MCF 10A (cell line): ENCODE measurements at regions not wholly inside any gene's neighbourhood (a gene's known extent, or its start where the extent isn't known, plus 50 kb on each side); places are given as distances from the start of the nearest gene placed in this dataset.
A peak's percentile ranks its signal among the peaks of the same experiment; 100 is the strongest.

Experiments
- BruUV-seq: library from RNA; stranded (reverse); fragments of 400-500 nt; replicated peaks from 2 replicates; lab custom pipeline; 2021; lab: Mats Ljungman, UMichigan
- CTCF ChIA-PET: fragments of 300-600 bp; sonication (Branson Sonifier 250); formaldehyde crosslinking; extraction: SDS; loops from one replicate; lab custom pipeline; 2021; ENCODE audit warnings: antibody characterized with exemption, inconsistent platforms; lab: Yijun Ruan, JAX
- POLR2A ChIA-PET: fragments of 300-600, 350-650 bp; sonication (Branson Sonifier 250); formaldehyde crosslinking; extraction: SDS; loops from one replicate; lab custom pipeline; 2020; ENCODE audit warnings: antibody characterized with exemption, inconsistent platforms; lab: Yijun Ruan, JAX
- DNase-seq: peaks from one replicate; pipeline ENCODE4 v3.0.0-alpha.2; 2018; ENCODE audit not compliant: unreplicated experiment
- H3K27ac Mint-ChIP-seq: one replicate; pipeline ENCODE4 v1.8.0; 2022; ENCODE audit warnings: mild to moderate bottlenecking, low read depth, mixed read lengths; ENCODE audit not compliant: unreplicated experiment
- H3K27me3 Mint-ChIP-seq: one replicate; pipeline ENCODE4 v1.8.0; 2022; ENCODE audit warnings: mixed read lengths; ENCODE audit not compliant: insufficient read depth, unreplicated experiment
- H3K36me3 Mint-ChIP-seq: one replicate; pipeline ENCODE4 v1.8.0; 2022; ENCODE audit warnings: mild to moderate bottlenecking, moderate library complexity, mixed read lengths; ENCODE audit not compliant: insufficient read depth, unreplicated experiment
- H3K4me1 Mint-ChIP-seq: one replicate; pipeline ENCODE4 v1.8.0; 2022; ENCODE audit warnings: mixed read lengths; ENCODE audit not compliant: insufficient read depth, unreplicated experiment
- H3K4me3 Mint-ChIP-seq: one replicate; pipeline ENCODE4 v1.8.0; 2022; ENCODE audit warnings: mild to moderate bottlenecking, moderate library complexity, mixed read lengths; ENCODE audit not compliant: unreplicated experiment
- H3K9me3 Mint-ChIP-seq: one replicate; pipeline ENCODE4 v1.8.0; 2022; ENCODE audit warnings: mixed read lengths; ENCODE audit not compliant: unreplicated experiment
- intact Hi-C: fragments of 100-400 bp; cut with micrococcal nuclease; formaldehyde crosslinking; loops from 2 replicates; pipeline ENCODE4 v1.14.1; 2022
- TF ChIP-seq, protein P1 (sequence below): fragments of 200-600 bp; IDR thresholded peaks from one replicate; pipeline ENCODE4 v1.8.0; 2022; ENCODE audit warnings: antibody characterized with exemption, mild to moderate bottlenecking; ENCODE audit not compliant: unreplicated experiment

DNA sequence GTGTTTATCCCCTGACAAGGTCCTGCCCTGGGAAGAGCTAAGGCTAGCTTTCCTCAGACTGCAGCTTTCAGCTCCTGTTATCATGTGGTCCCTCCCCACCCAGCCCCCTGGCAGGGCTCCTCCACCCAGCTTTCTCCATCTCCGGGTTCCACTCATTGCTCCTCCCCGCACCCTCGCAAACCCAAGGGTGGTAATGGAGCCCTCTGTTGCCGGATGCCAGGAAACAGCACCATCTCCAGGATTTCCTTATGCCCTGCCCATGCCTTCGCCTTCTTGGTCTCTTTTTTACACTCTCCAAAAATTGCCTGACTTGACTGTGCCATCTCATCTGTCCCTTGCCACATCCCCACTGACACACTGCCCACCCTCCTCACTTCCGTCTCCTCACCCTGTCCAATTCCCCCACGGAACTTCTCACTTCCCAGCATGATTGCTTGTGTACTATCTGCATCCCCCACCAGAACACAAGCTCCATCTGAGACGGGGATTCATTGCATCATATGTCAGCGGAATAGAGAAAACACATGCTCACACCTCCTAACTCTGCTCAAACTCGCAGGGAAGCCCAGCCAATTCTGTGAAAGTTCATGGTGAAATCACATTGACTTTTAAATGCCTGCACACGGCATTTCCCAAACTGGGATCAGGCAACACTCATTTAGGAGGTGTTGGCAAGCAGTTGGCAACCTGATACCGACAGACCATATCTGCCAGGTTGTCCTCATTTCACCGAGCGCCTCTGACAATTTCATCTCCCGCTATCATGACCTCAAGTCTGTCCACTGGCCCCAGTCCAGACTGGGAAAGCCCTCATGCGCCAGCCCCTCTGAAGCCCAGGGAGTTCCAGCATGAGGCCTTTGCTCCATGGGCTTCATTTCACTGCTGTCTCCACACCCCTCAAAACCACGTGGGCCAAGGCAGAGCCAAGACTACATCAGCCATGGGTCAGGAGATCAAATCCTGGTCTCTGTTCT, 201.1 kb downstream of the MATN1 start:
- H3K4me1 Mint-ChIP-seq: peaks cover 30% of the 10 kb centered on the region
- peak; percentile 74 for DNase-seq
- no peaks in the 10 kb centered on the region for H3K9me3 Mint-ChIP-seq
- no peak overlapping the region for H3K4me3 Mint-ChIP-seq
- H3K36me3 Mint-ChIP-seq: no peaks in the 10 kb centered on the region
- H3K27ac Mint-ChIP-seq: no peak overlapping the region
- BruUV-seq: no TSS peak
- TF ChIP-seq, protein P1, sequence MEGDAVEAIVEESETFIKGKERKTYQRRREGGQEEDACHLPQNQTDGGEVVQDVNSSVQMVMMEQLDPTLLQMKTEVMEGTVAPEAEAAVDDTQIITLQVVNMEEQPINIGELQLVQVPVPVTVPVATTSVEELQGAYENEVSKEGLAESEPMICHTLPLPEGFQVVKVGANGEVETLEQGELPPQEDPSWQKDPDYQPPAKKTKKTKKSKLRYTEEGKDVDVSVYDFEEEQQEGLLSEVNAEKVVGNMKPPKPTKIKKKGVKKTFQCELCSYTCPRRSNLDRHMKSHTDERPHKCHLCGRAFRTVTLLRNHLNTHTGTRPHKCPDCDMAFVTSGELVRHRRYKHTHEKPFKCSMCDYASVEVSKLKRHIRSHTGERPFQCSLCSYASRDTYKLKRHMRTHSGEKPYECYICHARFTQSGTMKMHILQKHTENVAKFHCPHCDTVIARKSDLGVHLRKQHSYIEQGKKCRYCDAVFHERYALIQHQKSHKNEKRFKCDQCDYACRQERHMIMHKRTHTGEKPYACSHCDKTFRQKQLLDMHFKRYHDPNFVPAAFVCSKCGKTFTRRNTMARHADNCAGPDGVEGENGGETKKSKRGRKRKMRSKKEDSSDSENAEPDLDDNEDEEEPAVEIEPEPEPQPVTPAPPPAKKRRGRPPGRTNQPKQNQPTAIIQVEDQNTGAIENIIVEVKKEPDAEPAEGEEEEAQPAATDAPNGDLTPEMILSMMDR: no peak
- H3K27me3 Mint-ChIP-seq: peaks cover 21% of the 10 kb centered on the region
- intact Hi-C loops: no loop called here
- ChIA-PET CTCF (no interaction called here), POLR2A (interaction anchor here (0.7 kb wide), 1 partner anchor 153 kb away, joined by 3 read pairs; no protein-coding TSS in a partner anchor)

DNA sequence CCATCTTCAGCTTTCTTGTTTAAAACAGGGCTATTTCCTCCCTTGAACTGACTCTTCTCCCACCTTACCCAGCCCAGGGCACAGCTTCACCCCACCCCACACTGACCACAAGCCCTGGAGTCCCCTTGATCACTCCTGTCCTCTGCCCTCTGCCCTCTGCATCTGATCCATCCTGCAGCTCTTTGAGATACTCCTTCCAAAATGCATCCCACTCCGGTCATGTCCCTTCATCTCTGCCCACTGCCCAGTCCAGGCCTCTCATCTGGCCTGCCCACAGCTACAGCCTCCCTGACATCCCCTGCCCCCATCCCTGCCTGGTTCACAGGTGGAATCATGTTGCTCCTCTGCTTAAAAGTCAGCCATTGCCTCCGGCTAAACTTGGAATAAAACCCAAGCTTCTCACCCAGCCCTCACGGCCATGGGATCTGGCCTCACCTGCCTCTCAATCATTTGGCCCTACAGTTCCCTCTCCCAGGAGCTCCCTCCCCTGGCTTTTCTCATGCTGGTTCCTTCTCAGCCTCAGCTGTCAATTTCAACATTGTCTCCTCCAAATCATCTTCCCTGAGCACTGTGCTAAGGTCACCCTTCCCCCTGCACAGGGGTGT, 202.0 kb downstream of the MATN1 start:
- intact Hi-C loops: no loop called here
- DNase-seq: no peak
- H3K36me3 Mint-ChIP-seq: no peaks in the 10 kb centered on the region
- BruUV-seq: no TSS peak
- CTCF ChIA-PET: no interaction called here
- H3K4me3 Mint-ChIP-seq: no peak overlapping the region
- peaks cover 28% of the 10 kb centered on the region for H3K4me1 Mint-ChIP-seq
- H3K27ac Mint-ChIP-seq: no peak overlapping the region
- peaks cover 21% of the 10 kb centered on the region for H3K27me3 Mint-ChIP-seq
- TF ChIP-seq, protein P1: no peak
- POLR2A ChIA-PET: interaction anchor here (0.6 kb wide), 1 partner anchor 25 kb away, joined by 3 read pairs; no protein-coding TSS in a partner anchor
- H3K9me3 Mint-ChIP-seq: no peaks in the 10 kb centered on the region

DNA sequence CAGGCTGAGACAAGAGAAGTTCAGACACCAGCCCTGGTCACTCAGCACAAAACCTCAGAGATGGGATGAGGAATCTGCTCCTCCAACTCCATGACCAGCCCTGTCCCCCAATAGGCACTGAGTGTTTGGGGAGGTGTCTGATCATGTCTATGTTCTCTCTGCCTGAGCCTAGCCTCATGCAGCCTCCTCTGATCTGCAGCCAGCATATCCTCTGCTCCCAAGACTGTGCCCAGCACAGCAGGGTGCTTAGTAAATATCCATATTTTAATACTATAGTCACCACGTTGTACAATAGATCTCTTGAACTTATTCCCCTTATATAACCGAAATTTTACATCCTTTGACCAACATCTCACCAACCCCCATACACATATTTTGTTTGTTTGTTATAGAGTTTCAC, 202.9 kb downstream of the MATN1 start:
- ChIA-PET POLR2A (no interaction called here), CTCF (no interaction called here)
- Mint-ChIP-seq H3K27me3 (peaks cover 21% of the 10 kb centered on the region), H3K4me3 (no peak overlapping the region), H3K4me1 (peaks cover 20% of the 10 kb centered on the region), H3K27ac (no peak overlapping the region), H3K36me3 (no peaks in the 10 kb centered on the region), H3K9me3 (no peaks in the 10 kb centered on the region)
- TF ChIP-seq, protein P1: no peak
- no TSS peak for BruUV-seq
- intact Hi-C loops: no loop called here
- no peak for DNase-seq

DNA sequence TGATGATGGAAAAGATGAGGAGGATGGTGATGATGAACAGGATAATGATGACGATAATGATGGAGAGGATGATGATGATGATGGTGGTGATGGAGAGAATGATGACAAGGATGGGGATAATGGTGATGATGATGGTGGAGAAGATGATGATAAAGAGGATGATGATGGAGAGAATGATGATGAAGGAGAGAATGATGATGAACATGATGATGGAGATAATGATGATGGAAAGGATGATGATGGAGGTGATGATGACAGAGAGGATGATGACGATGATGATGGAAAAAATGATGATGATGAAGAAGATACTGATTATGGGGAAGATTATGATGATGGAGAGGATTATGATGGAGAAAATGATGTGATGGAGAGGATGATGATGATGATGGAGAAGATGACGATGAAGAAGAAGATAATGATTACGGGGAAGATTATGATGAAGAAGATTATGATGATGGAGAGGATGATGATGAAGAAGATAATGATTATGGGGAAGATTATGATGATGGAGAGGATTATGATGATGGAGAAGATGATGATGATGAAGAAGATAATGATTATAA, 204.1 kb downstream of the MATN1 start:
- no TSS peak for BruUV-seq
- ChIA-PET CTCF (no interaction called here), POLR2A (interaction anchor here (1.0 kb wide), 1 partner anchor 10 kb away, joined by 3 read pairs; no protein-coding TSS in a partner anchor)
- DNase-seq: no peak
- intact Hi-C loops: no loop called here
- H3K27me3 Mint-ChIP-seq: peaks cover 21% of the 10 kb centered on the region
- no peaks in the 10 kb centered on the region for H3K9me3 Mint-ChIP-seq
- no peaks in the 10 kb centered on the region for H3K36me3 Mint-ChIP-seq
- H3K4me1 Mint-ChIP-seq: peaks cover 12% of the 10 kb centered on the region
- TF ChIP-seq, protein P1: no peak
- no peak overlapping the region for H3K4me3 Mint-ChIP-seq
- H3K27ac Mint-ChIP-seq: no peak overlapping the region
